OCI-LY7 (cell line): ENCODE measurements at regions not wholly inside any gene's neighbourhood (a gene's known extent, or its start where the extent isn't known, plus 50 kb on each side); places are given as distances from the start of the nearest gene placed in this dataset.

Experiments used
- CTCF ChIP-seq: fragments of 200-600 bp; sonication (generic); conservative IDR thresholded peaks from 2 replicates; pipeline ENCODE4 v1.5.1; 2014; ENCODE audit warnings: mild to moderate bottlenecking, antibody characterized with exemption, low read length, moderate library complexity, mixed read lengths
- EZH2phosphoT487 ChIP-seq: fragments of 200-600 bp; sonication (generic); IDR thresholded peaks from 2 replicates; pipeline ENCODE4 v1.6.1; 2018; ENCODE audit warnings: low read depth, borderline replicate concordance, mild to moderate bottlenecking, mixed run types, antibody characterized with exemption, low read length, moderate library complexity, mixed read lengths

DNA sequence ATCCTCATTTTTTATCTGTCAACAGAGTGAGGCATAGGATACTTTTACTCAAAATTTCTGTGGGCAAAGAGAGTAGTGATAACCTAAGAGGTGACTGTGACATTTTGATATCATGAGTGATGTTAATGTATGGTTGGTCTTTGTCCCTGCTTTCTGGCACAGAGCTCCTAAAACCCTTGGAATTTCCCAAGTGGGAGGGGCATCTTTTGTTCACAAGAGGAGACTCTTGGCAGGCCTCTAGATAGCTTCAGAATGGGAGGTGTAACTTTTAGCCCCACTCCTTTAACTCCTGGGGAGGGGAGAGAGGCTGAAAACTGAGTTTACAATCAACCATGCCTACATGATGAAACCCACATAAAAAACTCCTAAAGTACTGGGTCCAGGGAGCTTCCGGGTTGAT, 527.8 kb downstream of the RFPL4B start:
- TF ChIP-seq CTCF: no peak
- TF ChIP-seq EZH2phosphoT487: no peak
